Skin epidermis (tissue), 12 donors: ENCODE measurements at regions not wholly inside any gene's neighbourhood (a gene's known extent, or its start where the extent isn't known, plus 50 kb on each side); places are given as distances from the start of the nearest gene placed in this dataset.
"Not testable (repeated sequence)": the region's sequence is repeated elsewhere in the genome, so short reads cannot be mapped to it uniquely, and the experiment has no call there.

ENCODE experiments used
- H3K27ac ChIP-seq, 21 experiments: fragments of 200-600 bp; sonication (generic) in 11 of 21; one replicate each; pipeline ENCODE4 v1.5.0; 2020; ENCODE audit warnings: mild to moderate bottlenecking in 3 of 21, inconsistent platforms in 2 of 21, moderate library complexity in 2 of 21
- H3K4me3 ChIP-seq, 7 experiments: fragments of 200-600 bp; sonication (generic) in 2 of 7; one replicate each; pipeline ENCODE4 v1.5.0; 2020; ENCODE audit warnings: inconsistent platforms in 2 of 7, mild to moderate bottlenecking in 2 of 7, moderate library complexity in 1 of 7

DNA sequence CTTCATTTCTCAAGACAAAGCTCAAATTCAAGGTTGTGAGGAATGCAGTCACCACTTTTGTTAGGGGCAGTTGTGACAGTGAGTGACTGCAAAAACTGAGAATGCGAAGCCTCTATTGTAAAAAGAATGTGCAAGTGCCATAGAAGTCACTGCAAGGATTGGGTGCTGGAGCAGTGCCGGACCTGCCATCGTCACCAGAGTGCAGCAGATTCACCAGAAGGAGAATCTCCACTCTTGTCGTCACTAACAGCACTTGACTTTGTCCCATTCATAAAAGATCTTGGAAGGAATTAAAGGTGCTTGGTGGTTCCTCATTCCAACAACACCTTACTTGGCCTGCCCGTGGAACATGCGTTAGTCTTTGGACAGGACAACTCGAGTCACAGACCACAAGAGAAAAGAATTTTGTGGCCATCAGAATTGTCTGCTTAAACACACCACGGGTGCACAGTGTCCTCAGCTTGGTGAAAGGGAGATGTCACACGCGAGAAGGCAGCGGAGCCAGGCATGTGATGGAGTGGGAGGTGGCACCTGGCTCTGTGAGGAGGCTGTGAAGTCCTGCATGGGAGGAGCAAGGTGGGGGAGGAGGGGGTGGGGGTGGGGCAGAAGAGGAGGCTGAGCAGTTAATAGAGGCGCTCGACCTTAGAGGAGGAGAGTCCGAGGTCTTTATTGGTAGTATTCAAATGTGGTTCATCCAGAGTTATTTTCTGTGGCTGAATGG, 100.9 kb upstream of the SPDYE9 start:
- H3K27ac ChIP-seq, H3K4me3 ChIP-seq: not testable (repeated sequence)

DNA sequence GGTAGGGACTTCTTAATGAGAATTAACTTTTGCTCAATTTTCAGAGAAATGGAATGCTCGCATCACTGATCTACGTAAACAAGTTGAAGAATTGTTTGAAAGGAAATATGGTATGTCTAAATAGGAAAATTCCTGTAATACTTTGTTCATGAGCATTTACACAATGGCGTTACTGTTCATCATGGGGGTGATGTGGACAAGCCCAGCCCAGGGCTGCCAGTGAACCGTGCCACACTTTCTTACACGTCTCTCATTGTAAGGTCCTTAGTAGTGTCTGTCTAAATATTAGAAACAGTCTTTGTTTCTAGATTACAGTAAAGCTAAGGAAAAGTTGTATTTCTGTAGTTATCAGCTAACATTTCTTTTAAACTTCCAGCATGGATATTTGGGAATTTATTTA, 91.0 kb upstream of the SPDYE9 start:
- not testable (repeated sequence) for H3K27ac ChIP-seq

DNA sequence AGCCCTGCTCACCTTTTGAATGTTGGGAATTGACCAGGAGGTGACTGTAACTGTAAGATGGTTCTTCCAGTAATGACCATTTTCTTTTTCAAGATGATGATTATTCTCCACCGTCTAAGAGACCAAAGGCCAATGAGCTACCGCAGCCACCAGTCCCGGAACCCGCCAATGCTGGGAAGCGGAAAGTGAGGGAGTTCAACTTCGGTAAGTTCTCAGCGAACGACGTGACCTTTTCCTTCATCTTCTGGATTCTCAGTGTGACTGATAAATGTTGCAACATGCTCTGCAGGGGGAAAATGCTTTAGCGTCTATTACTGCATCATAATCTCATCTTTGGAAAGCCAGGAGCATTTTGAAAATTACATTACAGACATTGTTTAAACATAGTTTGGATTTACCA, 89.5 kb upstream of the SPDYE9 start:
- H3K4me3 ChIP-seq: not testable (repeated sequence)

More for the DNA sequence above, 91.0 kb upstream of the SPDYE9 start:
- H3K4me3 ChIP-seq: not testable (repeated sequence)

DNA sequence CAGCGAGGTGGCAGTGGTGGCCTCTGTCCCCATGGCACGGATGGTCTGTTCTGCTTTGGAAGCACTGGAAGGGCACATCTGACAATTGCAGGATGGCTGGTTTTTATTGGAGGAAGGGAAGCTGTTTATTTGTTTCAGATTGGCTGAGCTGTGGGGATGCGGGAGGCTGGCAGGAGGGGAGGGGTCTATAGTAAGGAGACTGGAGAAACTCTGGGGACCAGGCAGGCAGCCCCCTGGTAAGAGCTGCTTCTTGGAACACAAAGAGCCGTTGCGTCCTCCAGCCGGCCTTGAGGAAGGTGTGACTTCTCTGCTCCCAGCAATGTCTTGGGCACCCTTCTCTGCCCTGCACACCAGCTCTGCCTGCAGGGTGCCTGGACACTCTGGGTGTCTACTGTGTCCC, 85.1 kb upstream of the SPDYE9 start:
- not testable (repeated sequence) for H3K4me3 ChIP-seq

More for the DNA sequence above, 89.5 kb upstream of the SPDYE9 start:
- not testable (repeated sequence) for H3K27ac ChIP-seq

DNA sequence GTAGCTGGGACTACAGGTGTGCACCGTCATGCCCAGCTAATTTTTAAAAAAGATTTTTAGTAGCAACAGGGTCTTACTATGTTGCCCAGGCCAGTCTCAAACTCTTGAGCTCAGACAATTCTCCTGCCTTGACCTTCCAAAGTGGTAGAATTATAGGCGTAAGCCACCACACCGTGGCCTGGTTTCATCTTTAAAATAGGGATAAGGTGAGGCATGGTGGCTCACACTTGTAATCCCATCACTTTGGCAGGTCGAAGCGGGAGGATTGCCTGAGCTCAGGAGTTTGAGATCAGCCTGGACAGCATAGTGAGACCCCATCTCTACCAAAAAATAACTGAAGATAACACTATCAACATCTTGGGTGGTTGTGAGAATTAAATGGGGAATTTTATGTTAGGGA, 84.6 kb upstream of the SPDYE9 start:
- H3K27ac ChIP-seq: not testable (repeated sequence)

More for the DNA sequence above, 85.1 kb upstream of the SPDYE9 start:
- not testable (repeated sequence) for H3K27ac ChIP-seq

DNA sequence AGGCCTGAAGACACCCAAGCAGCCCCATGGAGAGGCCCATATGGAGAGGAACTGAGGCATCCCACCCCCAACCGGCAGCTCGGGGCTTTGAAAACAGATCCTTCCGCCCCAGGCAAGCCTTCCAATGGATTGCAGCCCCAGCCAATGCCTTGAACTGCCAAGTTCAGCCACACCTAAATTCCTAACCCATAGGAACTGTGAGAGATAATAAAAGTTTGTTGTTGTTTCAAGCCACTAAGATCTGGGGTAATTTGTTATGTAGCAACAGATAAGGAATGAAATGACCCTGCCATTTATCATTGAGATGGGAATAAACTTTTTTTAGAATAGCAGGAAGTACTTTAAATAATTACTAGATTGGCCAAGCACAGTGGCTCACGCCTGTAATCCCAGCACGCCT, 80.3 kb upstream of the SPDYE9 start:
- H3K4me3 ChIP-seq, H3K27ac ChIP-seq: not testable (repeated sequence)

More for the DNA sequence above, 84.6 kb upstream of the SPDYE9 start:
- H3K4me3 ChIP-seq: not testable (repeated sequence)

DNA sequence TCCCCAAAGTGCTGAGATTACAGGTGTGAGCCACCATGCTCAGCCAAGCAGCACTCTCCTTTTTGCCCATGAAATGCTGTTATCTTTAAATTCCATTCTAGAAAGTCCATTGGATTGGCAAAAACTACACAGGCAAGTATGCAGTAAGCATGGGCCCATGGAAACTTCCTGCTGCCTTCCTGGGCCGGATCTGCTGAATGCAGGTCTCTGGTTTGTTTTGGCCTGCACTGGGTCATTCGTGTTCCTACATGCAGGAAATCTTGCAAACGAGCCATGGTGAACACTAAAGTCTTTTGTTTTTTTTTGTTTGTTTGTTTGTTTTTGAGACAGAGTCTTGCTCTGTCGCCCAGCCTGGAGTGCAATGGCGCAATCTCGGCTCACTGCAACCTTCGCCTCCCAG, 76.8 kb upstream of the SPDYE9 start:
- H3K27ac ChIP-seq, H3K4me3 ChIP-seq: not testable (repeated sequence)

DNA sequence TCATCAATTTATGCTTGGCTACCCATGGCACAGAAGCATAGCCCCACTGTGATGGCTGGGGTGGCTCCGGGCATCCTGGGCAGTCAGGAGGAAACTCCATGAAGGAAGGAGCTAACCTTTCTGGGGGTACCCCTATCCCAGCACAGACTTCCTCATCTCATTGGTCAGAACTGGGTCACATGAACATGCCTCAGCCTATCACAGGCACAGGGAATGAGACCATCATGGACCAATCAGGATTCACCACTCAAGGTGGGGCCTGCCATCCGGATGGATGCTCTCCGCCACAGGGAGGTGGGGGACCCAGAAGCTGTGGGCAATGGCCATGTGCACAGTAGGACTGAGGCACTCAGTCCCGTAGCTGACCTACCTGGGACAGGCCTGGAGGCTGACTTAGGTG, 75.9 kb upstream of the SPDYE9 start:
- H3K4me3 ChIP-seq, H3K27ac ChIP-seq: not testable (repeated sequence)

DNA sequence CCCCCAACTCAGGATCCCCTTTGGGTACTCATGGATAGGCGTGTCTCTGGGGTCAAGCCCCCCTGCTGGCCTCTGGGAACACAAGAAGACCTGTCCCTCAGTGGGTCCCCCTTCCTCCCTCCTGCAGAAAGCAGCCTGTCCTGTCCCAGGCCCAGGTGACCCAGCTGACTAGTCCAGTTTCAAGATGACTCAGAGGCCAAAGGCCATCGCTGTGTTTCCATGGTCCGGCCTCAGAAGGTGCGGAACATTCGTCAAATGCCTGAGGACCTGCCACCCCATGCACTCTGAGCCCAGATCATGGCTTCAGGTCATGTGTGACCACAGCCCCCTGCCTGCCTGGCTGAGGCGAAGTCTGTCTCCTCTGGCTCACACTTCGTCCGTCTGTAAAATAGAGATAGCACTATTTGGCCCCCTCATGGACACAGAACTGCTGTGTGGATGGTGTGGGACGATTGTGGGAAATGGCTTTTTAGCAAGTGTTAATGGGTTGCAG, 71.4 kb upstream of the SPDYE9 start:
- H3K4me3 ChIP-seq, H3K27ac ChIP-seq: not testable (repeated sequence)

DNA sequence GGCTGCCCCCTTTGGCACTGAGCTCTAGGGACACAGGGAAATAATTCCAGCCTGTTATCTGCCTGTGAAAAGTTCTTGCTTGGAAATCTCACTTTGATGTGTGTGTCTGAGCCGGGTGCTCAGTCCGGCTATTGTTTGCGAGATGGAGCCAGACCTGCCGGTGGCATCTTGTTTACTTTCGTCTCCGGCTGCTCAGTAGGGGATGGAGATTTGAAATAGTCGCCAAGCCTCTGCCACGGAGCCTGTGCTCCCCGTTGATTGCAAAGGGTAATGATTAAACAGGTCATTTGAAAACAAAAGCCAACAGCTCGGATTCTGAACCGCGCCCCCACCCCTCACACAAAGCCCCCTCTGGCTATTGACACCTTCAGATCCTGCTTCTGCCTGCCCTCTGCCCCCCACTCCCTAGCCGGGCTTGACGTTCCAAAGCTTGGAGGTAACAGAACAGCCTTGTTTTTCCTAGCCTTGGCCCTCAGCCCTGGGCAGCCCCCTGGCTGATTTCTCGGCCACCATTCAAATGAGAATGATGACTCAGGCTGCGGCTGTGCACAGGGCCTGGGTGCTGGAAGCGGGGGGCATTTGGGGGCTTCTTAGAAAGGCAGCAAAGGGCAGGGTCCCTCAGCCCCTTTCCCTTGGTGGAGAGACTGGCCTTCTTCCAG, 70.8 kb upstream of the SPDYE9 start:
- not testable (repeated sequence) for H3K27ac ChIP-seq, H3K4me3 ChIP-seq

DNA sequence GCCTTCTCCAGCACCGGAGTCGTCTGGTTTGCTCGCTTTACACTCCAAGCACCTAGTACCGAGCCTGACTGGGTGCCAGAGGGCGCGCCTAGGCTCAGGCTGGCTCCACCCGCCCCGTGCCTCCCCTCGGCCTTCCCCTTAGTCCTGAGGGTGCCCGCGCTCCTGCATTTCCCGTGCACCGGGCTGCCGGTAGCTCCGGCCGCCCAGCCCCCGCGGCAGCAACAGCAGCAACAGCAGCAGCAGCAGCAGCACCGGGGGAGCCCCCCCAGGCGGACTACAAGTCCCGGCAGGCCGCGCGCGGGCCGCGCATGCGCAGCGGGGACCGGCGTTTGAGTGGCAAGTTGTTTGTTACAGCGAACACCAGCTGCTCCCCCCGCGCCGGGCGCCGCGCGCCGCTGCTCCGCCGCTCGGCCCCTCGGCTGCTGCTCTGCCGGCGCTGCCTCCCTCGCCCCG, 68.8 kb upstream of the SPDYE9 start:
- Histone ChIP-seq H3K4me3 (peak overlapping the region; percentile 23 to 47 (median 32)), H3K27ac (peak overlapping the region in 3 of 21 experiments; percentile 27 to 72 (median 58))

DNA sequence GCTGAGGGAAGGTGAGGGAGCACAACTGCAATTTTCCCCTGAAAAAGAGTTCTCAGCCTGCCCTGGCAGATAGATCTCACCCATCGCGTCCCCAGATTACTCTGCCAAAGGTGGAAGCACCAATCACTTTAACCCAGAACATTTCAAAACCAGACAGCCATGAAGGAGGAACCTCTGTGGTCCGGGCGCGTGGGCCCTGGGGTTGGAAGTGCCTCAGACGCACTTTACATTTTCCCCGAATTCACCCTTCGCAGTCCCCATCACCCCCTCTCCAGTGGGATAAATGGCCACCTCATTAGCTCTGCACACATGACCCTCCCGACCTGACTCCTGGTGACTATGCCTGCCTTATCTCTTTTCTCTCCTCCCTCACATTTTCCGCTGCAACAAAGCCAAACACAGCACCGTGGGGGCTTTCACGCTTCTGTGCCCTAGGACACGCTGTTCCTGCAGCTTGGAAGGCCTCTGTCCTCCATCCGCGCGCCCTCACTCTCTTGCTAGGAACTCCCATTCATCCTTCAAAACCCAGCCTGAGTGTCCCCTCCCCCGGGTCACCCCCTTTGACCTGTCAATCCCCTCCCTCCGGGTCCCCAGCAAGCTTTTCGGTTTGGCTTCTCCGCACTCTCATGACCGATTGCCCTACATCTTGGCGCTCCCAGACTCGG, 68.2 kb upstream of the SPDYE9 start:
- not testable (repeated sequence) for H3K27ac ChIP-seq
- H3K4me3 ChIP-seq: peak overlapping the region in 5 of 7 experiments; percentile 23 to 44 (median 32)

DNA sequence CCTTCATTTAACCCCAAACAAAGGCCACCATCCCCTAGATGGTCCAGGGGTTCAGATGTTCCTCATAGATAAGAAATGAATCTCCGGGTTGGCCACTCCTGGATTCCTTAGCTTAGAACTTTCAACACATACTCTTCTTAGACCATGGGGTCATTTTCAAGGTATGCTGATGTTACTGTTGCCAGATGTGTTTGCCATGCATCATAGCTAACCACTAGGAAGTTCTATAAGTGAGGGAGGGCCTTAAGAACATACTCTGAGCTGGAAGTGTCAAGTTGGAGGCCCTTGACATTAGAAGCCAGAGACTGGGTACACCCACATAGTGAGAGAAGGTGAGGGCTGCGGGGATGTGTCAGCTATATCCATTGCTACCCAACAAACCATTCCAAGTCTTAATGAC, 62.7 kb upstream of the SPDYE9 start:
- H3K27ac ChIP-seq, H3K4me3 ChIP-seq: not testable (repeated sequence)

DNA sequence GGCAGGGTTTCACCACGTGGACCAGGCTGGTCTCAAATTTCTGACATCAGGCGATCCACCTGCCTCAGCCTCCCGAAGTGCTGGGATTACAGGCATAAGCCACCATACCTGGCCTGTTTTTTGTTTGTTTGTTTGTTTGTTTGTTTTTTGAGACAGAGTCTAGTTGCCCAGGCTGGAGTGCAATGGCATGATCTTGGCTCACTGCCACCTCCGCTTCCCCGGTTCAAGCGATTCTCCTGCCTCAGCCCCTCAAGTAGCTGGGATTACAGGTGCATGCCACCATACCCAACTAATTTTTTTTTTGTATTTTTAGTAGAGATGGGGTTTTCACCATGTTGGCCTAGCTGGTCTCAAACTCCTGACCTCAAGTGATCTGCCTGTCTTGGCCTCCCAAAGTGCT, 61.8 kb upstream of the SPDYE9 start:
- not testable (repeated sequence) for H3K4me3 ChIP-seq

DNA sequence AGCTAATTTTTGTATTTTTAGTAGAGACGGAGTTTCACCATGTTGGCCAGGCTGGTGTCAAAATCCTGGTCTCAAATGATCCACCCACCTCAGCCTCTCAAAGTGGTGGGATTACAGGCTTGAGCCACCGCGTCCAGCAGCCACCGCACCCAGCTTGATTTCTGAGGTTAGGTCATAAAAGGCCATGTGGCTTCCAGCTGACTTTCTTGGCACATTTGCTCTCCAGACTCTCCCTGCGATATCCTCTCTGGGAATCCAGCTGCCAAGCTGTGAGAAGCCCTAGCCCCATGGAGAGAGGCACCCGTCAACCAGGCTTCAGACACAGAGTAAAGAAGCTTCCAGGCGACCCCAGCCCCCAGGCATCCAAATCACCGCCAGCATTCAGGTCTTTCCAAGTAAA, 58.2 kb upstream of the SPDYE9 start:
- not testable (repeated sequence) for H3K27ac ChIP-seq, H3K4me3 ChIP-seq

More for the DNA sequence above, 61.8 kb upstream of the SPDYE9 start:
- H3K27ac ChIP-seq: not testable (repeated sequence)

DNA sequence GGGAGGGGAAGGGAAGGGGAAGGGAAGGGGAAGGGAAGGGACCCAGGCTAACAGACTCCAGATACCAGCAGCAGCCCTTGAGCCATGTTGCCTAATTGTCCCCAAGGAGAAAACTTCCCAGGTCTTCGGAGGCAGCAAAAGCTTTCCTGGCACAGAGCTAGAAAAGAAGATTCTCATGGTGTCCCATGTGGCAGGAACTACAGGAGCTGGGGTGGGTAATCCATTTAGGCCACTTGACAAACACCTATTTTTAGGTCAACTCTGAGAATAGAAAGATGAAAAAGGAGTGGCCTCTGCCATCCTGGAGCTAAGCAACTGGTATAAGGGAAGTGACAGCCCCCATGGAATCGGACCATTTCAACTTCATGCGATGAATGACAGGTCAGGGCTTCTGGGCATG, 52.1 kb upstream of the SPDYE9 start:
- not testable (repeated sequence) for H3K27ac ChIP-seq, H3K4me3 ChIP-seq
